ENCODE measurements at regions not wholly inside any gene's neighbourhood (a gene's known extent, or its start where the extent isn't known, plus 50 kb on each side); places are given as distances from the start of the nearest gene placed in this dataset.
"Not testable (repeated sequence)": the region's sequence is repeated elsewhere in the genome, so short reads cannot be mapped to it uniquely, and the experiment has no call there.

DNA sequence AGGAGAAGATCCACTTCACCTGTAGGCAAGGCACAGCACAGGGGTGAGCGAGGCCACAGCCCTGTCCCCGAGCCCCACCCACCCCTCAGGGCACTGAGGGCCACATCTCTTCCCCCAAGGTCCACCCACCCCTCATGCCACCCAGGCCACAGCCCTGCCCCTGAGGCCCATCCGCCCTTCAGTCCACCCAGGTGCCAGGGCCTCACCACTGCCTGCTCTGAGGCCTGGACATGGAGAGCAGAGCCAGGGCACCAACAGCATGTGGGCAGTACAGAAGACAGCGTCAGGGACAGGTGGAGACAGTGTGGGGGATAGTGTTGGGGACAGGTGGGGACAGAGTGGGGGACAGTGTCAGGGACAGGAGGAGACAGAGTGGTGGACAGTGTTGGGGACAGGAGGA is 138.3 kb downstream of the TMEM121 start:
- H3K9ac ChIP-seq (ENCODE audit: low read depth, low read length) = no peak overlapping the region
- no peak overlapping the region for H3K4me3 ChIP-seq (ENCODE audit: low read depth, low read length)
- H3K27ac ChIP-seq (ENCODE audit: low read depth, low read length) = no peak overlapping the region
- H3K36me3 ChIP-seq (ENCODE audit: control insufficient read depth, insufficient read depth, low read length) = no peaks in the 10 kb centered on the region
- H3K9me3 ChIP-seq (ENCODE audit: control insufficient read depth, insufficient read depth, low read length) = peaks cover 47% of the 10 kb centered on the region
- no peaks in the 10 kb centered on the region for H3K27me3 ChIP-seq (ENCODE audit: control insufficient read depth, insufficient read depth, low read length)
- no peaks in the 10 kb centered on the region for H3K4me1 ChIP-seq (ENCODE audit: control insufficient read depth, insufficient read depth, low read length)

DNA sequence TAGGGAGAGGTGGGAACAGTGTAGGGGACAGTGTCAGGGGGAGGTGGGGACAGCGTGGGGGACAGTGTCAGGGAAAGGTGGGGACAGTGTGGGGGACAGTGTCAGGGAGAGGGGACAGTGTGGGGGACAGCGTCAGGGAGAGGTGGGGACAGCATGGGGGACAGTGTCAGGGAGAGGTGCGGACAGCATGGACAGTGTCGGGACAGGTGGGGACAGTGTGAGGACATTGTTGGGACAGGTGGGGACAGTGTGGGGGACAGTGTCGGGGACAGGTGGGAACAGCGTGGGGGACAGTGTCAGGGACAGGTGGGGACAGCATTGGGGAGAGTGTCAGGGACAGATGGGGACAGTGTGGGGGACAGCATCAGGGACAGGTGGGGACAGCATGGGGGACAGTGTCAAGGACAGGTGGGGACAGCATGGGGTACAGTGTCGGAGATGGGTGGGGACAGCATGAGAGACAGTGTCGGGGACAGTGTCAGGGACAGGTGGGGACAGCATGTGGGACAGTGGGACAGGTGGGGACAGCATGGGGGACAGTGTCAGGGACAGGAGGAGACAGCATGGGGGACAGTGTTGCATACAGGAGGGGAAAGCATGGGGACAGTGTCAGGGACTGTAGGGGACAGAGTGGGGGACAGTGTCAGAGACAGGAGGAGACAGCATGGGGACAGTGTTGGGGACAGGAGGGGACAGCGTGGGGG is 139.0 kb downstream of the TMEM121 start:
- Histone ChIP-seq H3K27ac (ENCODE audit: low read depth, low read length) (no peak overlapping the region), H3K9ac (ENCODE audit: low read depth, low read length) (no peak overlapping the region), H3K9me3 (ENCODE audit: control insufficient read depth, insufficient read depth, low read length) (peaks cover 41% of the 10 kb centered on the region), H3K27me3 (ENCODE audit: control insufficient read depth, insufficient read depth, low read length) (no peaks in the 10 kb centered on the region), H3K4me3 (ENCODE audit: low read depth, low read length) (no peak overlapping the region), H3K36me3 (ENCODE audit: control insufficient read depth, insufficient read depth, low read length) (no peaks in the 10 kb centered on the region), H3K4me1 (ENCODE audit: control insufficient read depth, insufficient read depth, low read length) (no peaks in the 10 kb centered on the region)

DNA sequence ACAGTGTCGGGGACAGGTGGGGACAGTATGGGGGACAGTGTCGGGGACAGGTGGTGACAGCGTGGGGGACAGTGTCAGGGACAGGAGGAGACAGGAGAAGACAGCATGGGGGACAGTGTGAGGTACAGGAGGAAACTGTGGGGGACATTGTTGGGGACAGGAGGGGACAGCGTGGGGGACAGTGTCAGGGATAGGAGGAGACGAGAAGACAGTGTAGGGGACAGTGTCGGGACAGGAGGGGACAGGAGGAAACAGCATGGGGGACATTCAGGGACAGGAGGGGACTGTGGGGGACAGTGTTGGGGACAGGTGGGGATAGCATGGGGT is 139.5 kb downstream of the TMEM121 start:
- H3K36me3 ChIP-seq (ENCODE audit: control insufficient read depth, insufficient read depth, low read length) = no peaks in the 10 kb centered on the region
- peaks cover 38% of the 10 kb centered on the region for H3K9me3 ChIP-seq (ENCODE audit: control insufficient read depth, insufficient read depth, low read length)
- no peaks in the 10 kb centered on the region for H3K4me1 ChIP-seq (ENCODE audit: control insufficient read depth, insufficient read depth, low read length)
- H3K9ac ChIP-seq (ENCODE audit: low read depth, low read length) = no peak overlapping the region
- H3K4me3 ChIP-seq (ENCODE audit: low read depth, low read length) = no peak overlapping the region
- no peak overlapping the region for H3K27ac ChIP-seq (ENCODE audit: low read depth, low read length)
- H3K27me3 ChIP-seq (ENCODE audit: control insufficient read depth, insufficient read depth, low read length) = no peaks in the 10 kb centered on the region

GRCh38 chr14:105666420-105666819 is 140.0 kb downstream of the TMEM121 start:
- Histone ChIP-seq H3K9ac (ENCODE audit: low read depth, low read length) (no peak overlapping the region), H3K4me1 (ENCODE audit: control insufficient read depth, insufficient read depth, low read length) (no peaks in the 10 kb centered on the region), H3K27ac (ENCODE audit: low read depth, low read length) (no peak overlapping the region), H3K27me3 (ENCODE audit: control insufficient read depth, insufficient read depth, low read length) (no peaks in the 10 kb centered on the region), H3K9me3 (ENCODE audit: control insufficient read depth, insufficient read depth, low read length) (peaks cover 35% of the 10 kb centered on the region), H3K36me3 (ENCODE audit: control insufficient read depth, insufficient read depth, low read length) (no peaks in the 10 kb centered on the region), H3K4me3 (ENCODE audit: low read depth, low read length) (no peak overlapping the region)

- not testable (repeated sequence) for H3K27me3 ChIP-seq (ENCODE audit: control insufficient read depth, insufficient read depth, low read length); H3K27ac ChIP-seq (ENCODE audit: low read depth, low read length); H3K36me3 ChIP-seq (ENCODE audit: control insufficient read depth, insufficient read depth, low read length); H3K9ac ChIP-seq (ENCODE audit: low read depth, low read length); H3K4me3 ChIP-seq (ENCODE audit: low read depth, low read length); H3K4me1 ChIP-seq (ENCODE audit: control insufficient read depth, insufficient read depth, low read length)
- H3K9me3 ChIP-seq (ENCODE audit: control insufficient read depth, insufficient read depth, low read length) = peaks cover 35% of the 10 kb centered on the region
These were observed 140.7 kb downstream of the TMEM121 start for GRCh38 chr14:105666991-105667662.

DNA sequence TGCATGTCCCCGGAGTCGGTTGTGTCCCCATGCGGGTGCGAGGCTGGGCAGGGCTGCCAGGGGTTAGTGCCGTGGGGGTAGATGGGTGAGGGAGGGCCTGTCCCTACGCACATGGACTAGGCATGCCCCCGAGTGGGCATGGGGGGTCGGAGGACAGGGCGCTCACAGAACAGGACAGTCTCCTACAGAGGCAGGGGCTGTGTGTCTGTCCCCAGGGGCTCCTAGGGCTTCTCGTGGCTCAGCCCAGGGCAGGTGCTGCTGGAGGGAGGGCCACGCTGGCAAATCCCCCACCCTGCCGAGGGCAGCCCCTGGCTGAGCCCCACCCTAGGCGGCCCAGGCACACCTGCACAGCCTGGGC is 141.3 kb downstream of the TMEM121 start:
- H3K36me3 ChIP-seq (ENCODE audit: control insufficient read depth, insufficient read depth, low read length); H3K9ac ChIP-seq (ENCODE audit: low read depth, low read length); H3K4me3 ChIP-seq (ENCODE audit: low read depth, low read length); H3K27ac ChIP-seq (ENCODE audit: low read depth, low read length); H3K27me3 ChIP-seq (ENCODE audit: control insufficient read depth, insufficient read depth, low read length); H3K4me1 ChIP-seq (ENCODE audit: control insufficient read depth, insufficient read depth, low read length): not testable (repeated sequence)
- peaks cover 35% of the 10 kb centered on the region for H3K9me3 ChIP-seq (ENCODE audit: control insufficient read depth, insufficient read depth, low read length)

DNA sequence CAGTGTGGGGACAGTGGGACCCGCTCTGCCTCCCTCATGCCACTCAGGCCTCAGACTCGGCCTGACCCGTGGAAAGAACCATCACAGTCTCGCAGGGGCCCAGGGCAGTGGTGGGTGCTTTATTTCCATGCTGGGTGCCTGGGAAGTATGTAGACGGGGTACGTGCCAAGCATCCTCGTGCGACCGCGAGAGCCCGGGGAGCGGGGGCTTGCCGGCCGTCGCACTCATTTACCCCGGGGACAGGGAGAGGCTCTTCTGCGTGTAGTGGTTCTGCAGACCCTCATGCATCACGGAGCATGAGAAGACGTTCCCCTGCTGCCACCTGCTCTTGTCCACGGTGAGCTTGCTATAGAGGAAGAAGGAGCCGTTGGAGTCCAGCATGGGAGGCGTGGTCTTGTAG is 141.6 kb downstream of the TMEM121 start:
- not testable (repeated sequence) for H3K27me3 ChIP-seq (ENCODE audit: control insufficient read depth, insufficient read depth, low read length); H3K4me3 ChIP-seq (ENCODE audit: low read depth, low read length); H3K9ac ChIP-seq (ENCODE audit: low read depth, low read length); H3K4me1 ChIP-seq (ENCODE audit: control insufficient read depth, insufficient read depth, low read length); H3K36me3 ChIP-seq (ENCODE audit: control insufficient read depth, insufficient read depth, low read length); H3K27ac ChIP-seq (ENCODE audit: low read depth, low read length)
- peaks cover 35% of the 10 kb centered on the region for H3K9me3 ChIP-seq (ENCODE audit: control insufficient read depth, insufficient read depth, low read length)

GRCh38 chr14:105668471-105669230 is 142.3 kb downstream of the TMEM121 start:
- not testable (repeated sequence) for H3K4me1 ChIP-seq (ENCODE audit: control insufficient read depth, insufficient read depth, low read length); H3K4me3 ChIP-seq (ENCODE audit: low read depth, low read length); H3K27me3 ChIP-seq (ENCODE audit: control insufficient read depth, insufficient read depth, low read length); H3K9ac ChIP-seq (ENCODE audit: low read depth, low read length); H3K36me3 ChIP-seq (ENCODE audit: control insufficient read depth, insufficient read depth, low read length); H3K27ac ChIP-seq (ENCODE audit: low read depth, low read length)
- peaks cover 41% of the 10 kb centered on the region for H3K9me3 ChIP-seq (ENCODE audit: control insufficient read depth, insufficient read depth, low read length)

GRCh38 chr14:105669231-105669610 is 142.8 kb downstream of the TMEM121 start:
- H3K36me3 ChIP-seq (ENCODE audit: control insufficient read depth, insufficient read depth, low read length); H3K9ac ChIP-seq (ENCODE audit: low read depth, low read length); H3K27me3 ChIP-seq (ENCODE audit: control insufficient read depth, insufficient read depth, low read length); H3K27ac ChIP-seq (ENCODE audit: low read depth, low read length); H3K4me1 ChIP-seq (ENCODE audit: control insufficient read depth, insufficient read depth, low read length); H3K4me3 ChIP-seq (ENCODE audit: low read depth, low read length): not testable (repeated sequence)
- H3K9me3 ChIP-seq (ENCODE audit: control insufficient read depth, insufficient read depth, low read length) = peaks cover 43% of the 10 kb centered on the region

DNA sequence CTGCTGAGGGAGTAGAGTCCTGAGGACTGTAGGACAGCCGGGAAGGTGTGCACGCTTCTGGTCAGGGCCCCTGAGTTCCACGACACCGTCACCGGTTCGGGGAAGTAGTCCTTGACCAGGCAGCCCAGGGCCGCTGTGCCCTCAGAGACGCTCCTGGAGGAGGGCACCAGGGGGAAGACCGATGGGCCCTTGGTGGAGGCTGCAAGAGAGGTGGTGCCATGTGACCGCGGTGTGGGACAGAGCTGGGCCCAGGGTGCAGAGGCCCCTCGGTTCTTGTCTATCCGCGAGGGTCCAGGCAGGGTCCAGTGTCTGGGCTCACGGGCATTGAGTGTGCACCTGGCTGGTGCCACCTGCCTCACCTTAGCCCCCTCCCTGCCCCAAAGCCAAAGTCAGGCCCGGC is 143.3 kb downstream of the TMEM121 start:
- not testable (repeated sequence) for H3K36me3 ChIP-seq (ENCODE audit: control insufficient read depth, insufficient read depth, low read length); H3K9ac ChIP-seq (ENCODE audit: low read depth, low read length); H3K4me3 ChIP-seq (ENCODE audit: low read depth, low read length); H3K4me1 ChIP-seq (ENCODE audit: control insufficient read depth, insufficient read depth, low read length); H3K27me3 ChIP-seq (ENCODE audit: control insufficient read depth, insufficient read depth, low read length); H3K27ac ChIP-seq (ENCODE audit: low read depth, low read length)
- peaks cover 42% of the 10 kb centered on the region for H3K9me3 ChIP-seq (ENCODE audit: control insufficient read depth, insufficient read depth, low read length)

DNA sequence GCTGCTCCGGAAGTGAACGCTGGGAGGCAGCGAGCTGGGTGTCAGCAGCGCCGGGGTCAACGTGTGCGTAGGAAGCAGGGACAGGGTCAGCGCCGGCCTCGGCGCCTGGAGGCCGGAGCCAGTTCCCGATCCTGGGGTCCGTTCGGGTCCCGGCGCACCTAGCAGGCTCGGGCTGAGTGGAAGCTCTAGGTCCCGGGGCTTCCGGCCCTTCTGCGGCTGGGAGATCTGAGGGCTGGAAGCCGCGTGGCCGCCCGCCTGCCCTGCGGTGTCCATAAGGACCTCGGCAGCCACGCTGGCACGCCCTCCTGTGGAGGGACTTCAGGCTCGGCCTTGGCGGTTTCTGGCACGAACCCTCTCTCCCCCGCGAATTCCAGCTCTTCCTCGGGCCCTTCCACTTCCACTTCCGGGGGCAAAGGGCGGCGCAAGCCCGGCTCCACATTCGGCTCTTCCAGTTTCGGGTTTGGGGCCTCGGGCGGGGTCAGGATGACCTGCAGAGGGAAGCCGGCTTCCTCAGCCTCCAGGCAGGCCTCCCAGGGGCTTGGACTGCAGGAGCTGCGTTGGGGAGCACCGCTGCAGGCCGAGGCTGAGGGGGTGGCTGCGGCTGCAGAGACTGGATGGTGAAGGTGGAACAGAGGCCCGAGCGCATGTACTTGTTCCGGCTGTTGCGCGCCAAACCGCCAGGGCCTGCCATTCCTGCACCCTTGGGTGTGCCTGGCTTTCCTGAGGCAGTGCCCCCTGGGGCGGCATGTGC is 146.2 kb downstream of the TMEM121 start:
- H3K27me3 ChIP-seq (ENCODE audit: control insufficient read depth, insufficient read depth, low read length); H3K36me3 ChIP-seq (ENCODE audit: control insufficient read depth, insufficient read depth, low read length); H3K4me3 ChIP-seq (ENCODE audit: low read depth, low read length); H3K4me1 ChIP-seq (ENCODE audit: control insufficient read depth, insufficient read depth, low read length); H3K27ac ChIP-seq (ENCODE audit: low read depth, low read length); H3K9ac ChIP-seq (ENCODE audit: low read depth, low read length): not testable (repeated sequence)
- H3K9me3 ChIP-seq (ENCODE audit: control insufficient read depth, insufficient read depth, low read length) = peaks cover 41% of the 10 kb centered on the region
